ENCODE measurements at regions not wholly inside any gene's neighbourhood (a gene's known extent, or its start where the extent isn't known, plus 50 kb on each side); places are given as distances from the start of the nearest gene placed in this dataset.
"Not testable (repeated sequence)": the region's sequence is repeated elsewhere in the genome, so short reads cannot be mapped to it uniquely, and the experiment has no call there.

GRCh38 chr7:120030876-120031275 is 242.1 kb upstream of the KCND2 start:
- in situ Hi-C loops (cut with HindIII; ENCODE audit: low sequenced_read_pairs) = no loop called here

- in situ Hi-C loops (cut with HindIII; ENCODE audit: low sequenced_read_pairs) = no loop called here
These were observed 239.9 kb upstream of the KCND2 start for GRCh38 chr7:120033114-120033513.

DNA sequence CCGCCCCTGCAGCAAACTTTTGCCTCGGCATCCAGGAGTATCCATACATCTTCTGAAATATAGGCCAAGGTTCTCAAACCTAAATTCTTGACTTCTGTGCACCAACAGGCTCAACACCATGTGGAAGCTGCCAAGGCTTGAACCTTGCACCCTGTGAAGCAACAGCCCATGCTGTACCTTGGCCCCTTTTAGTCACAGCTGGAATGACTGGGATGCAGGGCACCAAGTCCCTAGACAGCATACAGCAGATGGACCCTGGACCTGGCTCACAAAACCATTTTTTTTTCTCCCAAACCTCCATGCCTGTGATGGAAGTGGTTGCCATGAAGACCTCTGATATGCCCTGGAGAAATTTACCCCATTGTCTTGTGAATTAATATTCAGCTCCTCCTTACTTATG is 233.8 kb upstream of the KCND2 start:
- in situ Hi-C loops (cut with HindIII; ENCODE audit: low sequenced_read_pairs) = no loop called here

- in situ Hi-C loops (cut with HindIII; ENCODE audit: low sequenced_read_pairs) = loop anchor here (5.0 kb wide), 1 partner anchor 41 kb away; no protein-coding TSS in a partner anchor
These were observed 231.2 kb upstream of the KCND2 start for GRCh38 chr7:120041798-120042197.

DNA sequence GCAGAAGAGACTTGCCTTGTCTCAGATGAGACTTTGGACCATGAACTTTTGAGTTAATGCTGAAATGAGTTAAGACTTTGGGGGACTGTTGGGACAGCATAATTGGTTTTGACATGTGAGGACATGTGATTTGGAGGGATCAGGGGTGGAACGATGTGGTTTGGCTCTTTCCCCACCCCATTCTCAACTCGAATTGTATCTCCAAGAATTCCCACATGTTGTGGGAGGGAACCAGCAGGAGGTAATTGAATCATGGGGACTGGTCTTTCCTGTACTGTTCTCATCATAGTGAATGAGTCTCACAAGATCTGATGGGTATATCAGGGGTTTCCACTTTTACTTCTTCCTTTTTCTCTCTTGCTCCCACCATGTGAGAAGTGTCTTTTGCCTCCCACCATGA is 229.7 kb upstream of the KCND2 start:
- in situ Hi-C loops (cut with HindIII; ENCODE audit: low sequenced_read_pairs) = loop anchor here (5.0 kb wide), 1 partner anchor 39 kb away; no protein-coding TSS in a partner anchor

DNA sequence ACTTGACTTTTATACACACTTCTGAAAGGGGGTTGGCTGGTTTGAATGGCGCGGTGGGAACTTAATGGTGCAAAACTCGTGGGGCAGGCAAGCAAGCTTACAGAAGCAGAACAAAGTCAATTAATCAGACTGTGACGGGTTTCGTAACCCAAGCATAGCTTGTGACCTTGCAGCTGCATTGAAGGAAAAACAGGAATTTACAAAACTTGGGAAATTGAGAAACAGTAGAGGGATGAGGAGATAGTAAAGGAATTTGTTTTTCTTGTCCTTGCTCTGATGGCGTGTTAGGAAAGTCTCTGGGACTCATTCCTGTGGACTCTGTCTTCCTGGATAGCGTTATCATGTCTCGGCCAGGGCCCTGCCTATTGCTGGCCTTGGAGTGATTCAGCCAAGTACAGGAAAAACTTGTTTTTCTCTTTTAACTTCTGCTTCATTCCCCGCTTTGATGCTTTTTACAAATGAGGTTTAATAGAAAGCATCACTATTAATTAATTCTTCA is 220.0 kb upstream of the KCND2 start:
- in situ Hi-C loops (cut with HindIII; ENCODE audit: low sequenced_read_pairs) = no loop called here

DNA sequence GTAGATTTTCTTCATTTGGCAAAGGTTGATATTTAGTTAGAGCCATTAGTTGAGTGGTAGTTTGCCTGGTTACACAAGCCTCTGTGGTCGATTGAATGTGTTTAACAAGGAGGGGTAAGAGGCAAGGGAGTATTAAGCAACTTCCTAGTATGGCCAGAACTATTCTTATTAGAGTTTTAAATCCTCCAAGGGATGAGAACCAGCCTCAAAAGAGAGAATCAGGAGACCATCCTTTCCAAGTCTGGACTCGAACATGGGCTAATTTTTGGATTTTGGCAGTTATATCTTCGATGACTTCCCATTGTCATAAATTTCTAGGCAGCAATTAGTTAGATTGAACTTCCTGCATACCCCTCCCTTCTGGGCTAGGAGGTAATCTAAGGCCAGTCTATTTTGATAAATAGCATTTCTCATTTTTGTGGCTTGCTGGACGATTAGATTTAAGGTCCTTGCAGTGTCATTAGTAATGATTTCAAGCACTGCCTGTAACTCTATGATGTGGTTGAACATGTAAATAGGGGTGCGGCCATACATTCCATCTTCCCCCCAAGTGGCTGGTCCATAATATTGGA is 219.5 kb upstream of the KCND2 start:
- in situ Hi-C loops (cut with HindIII; ENCODE audit: low sequenced_read_pairs) = no loop called here

GRCh38 chr7:120054376-120055100 is 218.4 kb upstream of the KCND2 start:
- in situ Hi-C loops (cut with HindIII; ENCODE audit: low sequenced_read_pairs) = no loop called here

- in situ Hi-C loops (cut with HindIII; ENCODE audit: low sequenced_read_pairs) = no loop called here
These were observed 217.7 kb upstream of the KCND2 start for GRCh38 chr7:120055300-120055699.

- in situ Hi-C loops (cut with HindIII; ENCODE audit: low sequenced_read_pairs) = no loop called here
These were observed 216.7 kb upstream of the KCND2 start for GRCh38 chr7:120056227-120056626.

DNA sequence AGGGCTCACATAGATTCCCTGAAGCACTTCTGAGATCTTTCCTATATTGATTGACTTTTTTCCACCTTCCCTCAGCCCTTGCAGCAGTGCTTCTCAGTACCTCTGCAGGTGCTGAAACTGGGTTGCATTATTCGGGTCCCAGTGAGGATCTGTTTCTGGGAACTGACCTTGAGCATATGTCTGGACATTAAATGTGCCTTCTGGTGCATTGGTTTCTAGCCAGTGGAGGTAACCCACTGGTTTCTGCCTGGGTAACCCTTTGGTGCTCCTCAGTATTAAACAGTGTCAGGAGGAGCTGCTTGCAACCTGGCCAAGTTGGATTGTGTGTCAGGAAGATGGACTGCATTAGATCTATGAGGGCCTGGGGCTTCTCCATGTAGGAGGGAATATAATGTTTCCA is 213.3 kb upstream of the KCND2 start:
- in situ Hi-C loops (cut with HindIII; ENCODE audit: low sequenced_read_pairs) = no loop called here

GRCh38 chr7:120060281-120060680 is 212.7 kb upstream of the KCND2 start:
- in situ Hi-C loops (cut with HindIII; ENCODE audit: low sequenced_read_pairs) = no loop called here

- in situ Hi-C loops (cut with HindIII; ENCODE audit: low sequenced_read_pairs) = no loop called here
These were observed 212.1 kb upstream of the KCND2 start for GRCh38 chr7:120060875-120061274.

- in situ Hi-C loops (cut with HindIII; ENCODE audit: low sequenced_read_pairs) = no loop called here
These were observed 208.4 kb upstream of the KCND2 start for GRCh38 chr7:120064565-120064964.

DNA sequence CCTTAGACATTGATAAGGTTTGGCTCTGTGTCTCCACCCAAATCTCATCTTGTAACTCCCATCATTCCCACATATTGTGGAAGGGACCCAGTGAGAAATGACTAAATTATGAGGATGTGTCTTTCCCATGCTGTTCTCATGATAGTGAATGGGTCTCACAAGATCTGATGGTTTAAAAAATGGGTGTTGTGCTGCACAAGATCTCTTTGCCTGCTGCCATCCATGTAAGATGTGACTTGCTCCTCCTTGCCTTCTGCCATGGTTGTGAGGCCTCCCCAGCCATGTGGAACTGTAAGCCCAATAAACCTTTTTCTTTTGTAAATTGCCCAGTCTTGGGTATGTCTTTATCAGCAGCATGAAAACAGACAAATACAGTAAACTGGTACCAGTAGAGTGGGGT is 206.1 kb upstream of the KCND2 start:
- in situ Hi-C loops (cut with HindIII; ENCODE audit: low sequenced_read_pairs) = not testable (repeated sequence)

DNA sequence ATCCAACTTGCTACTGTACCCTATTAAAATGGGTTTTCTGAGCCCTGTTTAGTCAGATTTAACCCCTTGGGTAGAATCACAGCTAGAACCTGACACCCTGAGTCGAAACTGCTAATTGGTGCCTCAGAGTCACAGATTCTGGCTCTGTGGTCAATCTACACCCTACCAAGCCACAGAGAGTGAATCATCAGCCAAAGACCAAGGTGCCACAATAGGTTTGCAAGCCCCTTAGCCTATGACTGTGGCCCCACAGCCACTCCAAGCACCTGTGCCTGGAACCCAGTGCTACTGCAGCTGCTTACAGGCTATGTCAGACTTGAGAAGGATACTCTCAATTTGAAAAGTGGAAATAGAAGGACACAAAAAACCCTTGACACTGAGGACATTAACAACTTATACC is 202.8 kb upstream of the KCND2 start:
- in situ Hi-C loops (cut with HindIII; ENCODE audit: low sequenced_read_pairs) = no loop called here

- in situ Hi-C loops (cut with HindIII; ENCODE audit: low sequenced_read_pairs) = no loop called here
These were observed 195.2 kb upstream of the KCND2 start for GRCh38 chr7:120077777-120078176.

DNA sequence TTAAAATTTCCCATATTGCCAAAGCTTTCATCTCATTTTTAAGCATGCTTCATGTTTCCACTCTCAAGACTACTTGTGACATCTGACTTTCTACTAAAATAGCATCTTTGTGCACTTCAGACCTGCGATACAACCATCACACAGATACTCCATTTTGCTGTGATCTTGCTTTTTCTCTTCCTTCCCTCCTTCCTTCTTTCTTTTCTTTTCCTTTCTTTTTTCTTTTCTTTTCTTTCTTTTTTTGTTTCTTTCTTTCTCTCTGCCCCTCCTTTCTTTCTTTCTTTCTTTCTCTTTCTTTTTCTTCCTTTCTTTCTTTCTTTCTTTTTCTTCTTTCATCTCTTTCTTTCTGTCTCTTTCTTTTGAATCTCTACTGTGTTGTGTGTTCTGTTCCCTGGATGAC is 194.0 kb upstream of the KCND2 start:
- in situ Hi-C loops (cut with HindIII; ENCODE audit: low sequenced_read_pairs) = no loop called here

DNA sequence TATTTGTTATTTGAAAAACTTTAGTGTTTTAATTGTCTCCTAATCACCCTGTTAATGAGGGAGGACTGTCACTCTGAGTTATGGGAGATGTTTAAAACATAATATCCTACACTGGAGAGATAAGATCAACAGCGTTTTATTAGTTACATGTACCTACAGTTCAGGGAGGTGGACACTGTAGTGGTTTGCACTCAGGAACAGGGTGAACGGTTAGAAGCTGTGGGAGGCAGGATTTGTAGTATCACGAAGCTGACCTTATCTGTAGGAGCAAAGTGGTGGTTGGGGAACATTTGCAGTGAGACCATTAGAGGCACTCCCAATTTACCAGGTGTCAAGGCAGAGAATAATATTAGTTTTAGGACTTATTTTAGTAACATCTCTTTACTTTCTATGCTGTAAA is 193.3 kb upstream of the KCND2 start:
- in situ Hi-C loops (cut with HindIII; ENCODE audit: low sequenced_read_pairs) = loop anchor here (5.0 kb wide), 1 partner anchor 37 kb away; no protein-coding TSS in a partner anchor

- in situ Hi-C loops (cut with HindIII; ENCODE audit: low sequenced_read_pairs) = not testable (repeated sequence)
These were observed 186.5 kb upstream of the KCND2 start for GRCh38 chr7:120086468-120086867.

GRCh38 chr7:120089968-120090367 is 183.0 kb upstream of the KCND2 start:
- in situ Hi-C loops (cut with HindIII; ENCODE audit: low sequenced_read_pairs) = no loop called here

DNA sequence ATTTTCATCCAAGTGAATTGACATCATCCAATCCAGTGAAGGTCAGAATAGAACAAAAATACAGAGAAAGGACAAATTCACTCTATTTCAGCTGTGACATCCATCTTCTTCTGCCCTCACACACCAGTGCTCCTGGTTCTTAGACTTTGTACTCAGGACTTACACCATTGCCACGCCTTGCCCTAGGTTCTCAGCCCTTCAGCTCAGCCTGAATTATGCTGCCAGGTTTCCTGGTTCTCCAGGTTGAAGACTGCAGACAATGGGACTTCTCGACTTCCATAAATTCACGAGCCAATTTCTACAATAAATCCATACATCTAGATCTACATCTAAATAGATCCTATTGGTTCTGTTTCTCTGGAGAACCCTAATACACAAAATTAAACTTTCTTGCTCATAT is 181.2 kb upstream of the KCND2 start:
- in situ Hi-C loops (cut with HindIII; ENCODE audit: low sequenced_read_pairs) = no loop called here
